Endothelial cell of umbilical vein (primary cell): ENCODE measurements at regions not wholly inside any gene's neighbourhood (a gene's known extent, or its start where the extent isn't known, plus 50 kb on each side); places are given as distances from the start of the nearest gene placed in this dataset.

Experiments
- BruUV-seq: library from RNA; stranded (reverse); fragments of 400-500 nt; replicated peaks from 2 replicates; lab custom pipeline; 2021; lab: Mats Ljungman, UMichigan
- CTCF ChIA-PET: fragments of 300-600, 350-600 bp; sonication (Branson Sonifier 250); formaldehyde crosslinking; loops from one replicate; lab custom pipeline; 2021; ENCODE audit warnings: antibody characterized with exemption, inconsistent platforms; lab: Charles Lee
- POLR2A ChIA-PET: fragments of 300-600, 350-600 bp; sonication (Branson Sonifier 250); formaldehyde crosslinking; loops from one replicate; lab custom pipeline; 2021; ENCODE audit warnings: antibody characterized with exemption, inconsistent platforms; lab: Charles Lee
- DNase-seq: peaks from one replicate; pipeline ENCODE4 v3.0.0-alpha.2; 2011; ENCODE audit warnings: low read depth, low spot score
- FAIRE-seq: peaks from 2 replicates; lab custom pipeline; 2011; peaks lifted over from hg19 to GRCh38; lab: Jason Lieb, UNC
- H2AFZ ChIP-seq: 2 replicates; pipeline ENCODE4 v1.6.0; 2012; ENCODE audit warnings: low read depth, low read length, control low read depth, inconsistent platforms
- H3K27ac ChIP-seq: 2 replicates; pipeline ENCODE4 v1.5.1; 2011; ENCODE audit warnings: low read depth, mild to moderate bottlenecking, control low read depth, low read length, moderate library complexity; ENCODE audit not compliant: insufficient read depth
- H3K27me3 ChIP-seq, 2 experiments: 2 replicates each; pipeline versions ENCODE4 v1.6.0 to v1.6.1; 2011; ENCODE audit warnings: low read length in 2 of 2, mixed read lengths in 1 of 2; ENCODE audit not compliant: control insufficient read depth in 2 of 2, insufficient read depth in 2 of 2
- H3K36me3 ChIP-seq, 2 experiments: 2 replicates in 1 of 2; 3 replicates in 1 of 2; pipeline ENCODE4 v1.5.1; 2011; ENCODE audit warnings: low read length in 2 of 2, mild to moderate bottlenecking in 1 of 2, moderate library complexity in 1 of 2; ENCODE audit not compliant: control insufficient read depth in 2 of 2, insufficient read depth in 2 of 2; ENCODE audit errors: extremely low read depth in 1 of 2
- H3K4me1 ChIP-seq: 3 replicates; pipeline ENCODE4 v1.5.1; 2011; ENCODE audit warnings: mild to moderate bottlenecking, low read length; ENCODE audit not compliant: control insufficient read depth, insufficient read depth; ENCODE audit errors: extremely low read depth
- H3K4me2 ChIP-seq: 2 replicates; pipeline ENCODE4 v1.6.1; 2011; ENCODE audit warnings: low read length, control low read depth, mixed read lengths; ENCODE audit not compliant: insufficient read depth
- H3K4me3 ChIP-seq, 3 experiments: fragments of 200-600 bp in 1 of 3; sonication (generic), shearing (Covaris generic) in 1 of 3; replicated peaks in 1 of 3; 2 replicates each; pipeline ENCODE4 v1.5.1; 2011 to 2016; ENCODE audit warnings: control low read depth in 3 of 3, low read length in 3 of 3, mild to moderate bottlenecking in 2 of 3, inconsistent platforms in 1 of 3, low read depth in 1 of 3, moderate library complexity in 1 of 3; ENCODE audit not compliant: insufficient read depth in 1 of 3
- H3K79me2 ChIP-seq: 2 replicates; pipeline ENCODE4 v1.6.0; 2012; ENCODE audit warnings: low read length, inconsistent platforms; ENCODE audit not compliant: control insufficient read depth, insufficient read depth
- H3K9ac ChIP-seq: replicated peaks from 2 replicates; pipeline ENCODE3; 2011; ENCODE audit warnings: low read length, control low read depth; ENCODE audit not compliant: insufficient read depth; ENCODE audit errors: extremely low read depth
- H3K9me1 ChIP-seq: replicated peaks from 3 replicates; pipeline ENCODE4 v1.6.0; 2011; ENCODE audit warnings: mild to moderate bottlenecking, low read length; ENCODE audit not compliant: control insufficient read depth, insufficient read depth; ENCODE audit errors: extremely low read depth
- H3K9me3 ChIP-seq: replicated peaks from 2 replicates; pipeline ENCODE4 v1.5.1; 2012; ENCODE audit warnings: low read length, inconsistent platforms; ENCODE audit not compliant: control insufficient read depth, insufficient read depth
- H4K20me1 ChIP-seq: replicated peaks from 2 replicates; pipeline ENCODE3; 2011; ENCODE audit warnings: mild to moderate bottlenecking, low read length; ENCODE audit not compliant: control insufficient read depth, insufficient read depth; ENCODE audit errors: extremely low read depth
- CTCF ChIP-seq, 2 donors: IDR thresholded peaks; 1 replicate in 1 of 2; 2 replicates in 1 of 2; pipeline ENCODE4 v1.5.1; 2011; ENCODE audit warnings: low read length in 2 of 2, mild to moderate bottlenecking in 2 of 2, moderate library complexity in 2 of 2, control low read depth in 1 of 2, inconsistent platforms in 1 of 2, low read depth in 1 of 2; ENCODE audit not compliant: insufficient read depth in 1 of 2; ENCODE audit errors: extremely low read depth in 1 of 2
- FOS ChIP-seq: IDR thresholded peaks from 2 replicates; pipeline ENCODE4 v1.6.1; 2011; ENCODE audit warnings: mild to moderate bottlenecking, low read length, moderate library complexity, borderline replicate concordance; ENCODE audit not compliant: insufficient read depth
- GATA2 ChIP-seq: IDR thresholded peaks from 2 replicates; pipeline ENCODE4 v1.7.0; 2011; ENCODE audit warnings: low read depth, mild to moderate bottlenecking, moderate library complexity, mixed read lengths, low read length; ENCODE audit not compliant: insufficient read length, insufficient read depth
- JUN ChIP-seq: IDR thresholded peaks from 2 replicates; pipeline ENCODE4 v1.6.1; 2011; ENCODE audit warnings: borderline replicate concordance, low read depth; ENCODE audit not compliant: insufficient read length, insufficient read depth
- MAX ChIP-seq: IDR thresholded peaks from 2 replicates; pipeline ENCODE4 v1.6.1; 2011; ENCODE audit not compliant: insufficient read depth, insufficient read length
- POLR2AphosphoS5 ChIP-seq: IDR thresholded peaks from 2 replicates; pipeline ENCODE4 v1.6.1; 2012; ENCODE audit warnings: low read depth, mild to moderate bottlenecking, control low read depth, low read length, moderate library complexity; ENCODE audit not compliant: insufficient read depth
- dilution Hi-C: fragments of 300-500 bp; cut with MboI; formaldehyde crosslinking; loops from one replicate; pipeline ENCODE4 v1.15.0; 2019; ENCODE audit warnings: low sequenced_read_pairs; ENCODE audit not compliant: extremely low pct_ligation_motif_present
- intact Hi-C: fragments of 100-400 bp; cut with micrococcal nuclease; formaldehyde crosslinking; loops from one replicate; pipeline ENCODE4 v1.10.0; 2022

DNA sequence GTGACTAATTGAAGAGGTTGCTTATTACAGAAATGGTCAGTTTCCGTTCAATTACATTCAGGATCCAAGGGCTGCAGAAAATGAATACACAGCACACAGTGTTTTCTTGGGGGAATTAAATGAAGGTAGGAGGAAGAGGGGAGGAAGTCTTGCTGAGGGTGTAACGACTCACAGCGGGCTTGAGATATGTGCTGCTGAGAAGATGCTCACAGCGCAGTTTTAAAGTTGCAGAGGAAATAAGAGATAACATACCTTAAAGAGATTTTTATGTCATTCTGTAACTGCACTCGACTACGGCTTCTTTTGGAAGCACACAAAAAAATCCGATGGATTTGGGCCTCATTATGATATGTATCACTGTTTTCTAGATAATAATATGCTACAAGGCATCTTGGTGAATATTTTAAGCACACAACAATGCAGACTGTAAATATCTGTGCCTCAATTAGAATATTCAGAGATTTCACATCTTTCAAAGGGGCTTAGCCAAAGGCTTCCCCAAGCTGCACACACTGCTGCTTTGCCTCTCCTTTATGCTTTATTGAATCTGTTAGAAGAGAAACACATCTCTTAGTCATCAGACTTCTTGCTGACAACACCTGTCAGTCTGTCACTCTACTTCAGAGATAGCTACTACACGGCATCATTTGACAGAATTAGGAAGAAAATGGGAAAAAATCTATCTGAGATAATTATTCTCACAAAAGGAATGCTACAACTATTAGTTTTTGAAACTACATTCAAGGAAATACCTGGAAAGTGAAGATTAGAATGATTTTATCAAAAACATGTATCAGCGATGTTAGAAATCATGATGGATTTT, 773.2 kb downstream of the OTOL1 start:
- Histone ChIP-seq H3K27ac (no peak overlapping the region), H3K9me3 (peaks cover 2% of the 10 kb centered on the region), H3K9me1 (no peaks in the 10 kb centered on the region), H3K4me3 (no peak overlapping the region), H2AFZ (no peak overlapping the region), H3K4me1 (no peaks in the 10 kb centered on the region), H3K9ac (no peak overlapping the region), H4K20me1 (no peaks in the 10 kb centered on the region), H3K79me2 (no peaks in the 10 kb centered on the region), H3K27me3 (no peaks in the 10 kb centered on the region), H3K36me3 (no peaks in the 10 kb centered on the region), H3K4me2 (no peak overlapping the region)
- BruUV-seq, result no TSS peak
- ChIA-PET CTCF (no interaction called here), POLR2A (no interaction called here)
- dilution Hi-C loops, result no loop called here
- DNase-seq (no peak), FAIRE-seq (no peak)
- intact Hi-C loops, result no loop called here
- TF ChIP-seq CTCF (IDR thresholded peaks at IDR 0.05; ENCODE audit: extremely low read depth in 1 of 2, insufficient read depth in 1 of 2, low read depth in 1 of 2, low read length in 2 of 2) (no peak), MAX (no peak), GATA2 (no peak), JUN (no peak), POLR2AphosphoS5 (no peak), FOS (no peak)
